GM18507 (cell line): ENCODE measurements at regions not wholly inside any gene's neighbourhood (a gene's known extent, or its start where the extent isn't known, plus 50 kb on each side); places are given as distances from the start of the nearest gene placed in this dataset.
"Not testable (repeated sequence)": the region's sequence is repeated elsewhere in the genome, so short reads cannot be mapped to it uniquely, and the experiment has no call there.

ENCODE experiments used
- DNase-seq: peaks from one replicate; pipeline ENCODE4 v3.0.0; 2011; ENCODE audit warnings: low read depth; ENCODE audit not compliant: insufficient read length; ENCODE audit errors: extremely low spot score
- FAIRE-seq: peaks from 2 replicates; lab custom pipeline; 2011; peaks lifted over from hg19 to GRCh38; lab: Jason Lieb, UNC

DNA sequence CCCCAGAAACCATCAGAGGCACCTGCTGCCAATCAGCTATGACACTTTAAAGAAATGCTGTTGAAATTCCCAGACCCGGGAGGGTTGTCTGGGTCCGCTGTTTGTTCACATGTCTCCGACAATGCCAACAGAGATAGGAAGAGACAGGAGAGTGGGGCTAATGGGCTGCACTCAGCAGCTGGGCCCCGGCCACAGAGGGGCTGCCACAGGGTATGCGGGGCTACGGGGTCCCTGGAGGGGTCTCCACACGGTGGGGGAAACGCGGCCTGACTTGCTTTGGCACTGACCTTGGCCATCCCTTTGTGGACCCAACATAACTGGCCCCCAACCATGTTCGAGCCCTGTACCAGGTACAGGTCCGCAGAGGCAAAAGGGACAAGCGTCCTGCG, 121.0 kb upstream of the PPP1R26 start:
- DNase-seq (no peak), FAIRE-seq (no peak)

DNA sequence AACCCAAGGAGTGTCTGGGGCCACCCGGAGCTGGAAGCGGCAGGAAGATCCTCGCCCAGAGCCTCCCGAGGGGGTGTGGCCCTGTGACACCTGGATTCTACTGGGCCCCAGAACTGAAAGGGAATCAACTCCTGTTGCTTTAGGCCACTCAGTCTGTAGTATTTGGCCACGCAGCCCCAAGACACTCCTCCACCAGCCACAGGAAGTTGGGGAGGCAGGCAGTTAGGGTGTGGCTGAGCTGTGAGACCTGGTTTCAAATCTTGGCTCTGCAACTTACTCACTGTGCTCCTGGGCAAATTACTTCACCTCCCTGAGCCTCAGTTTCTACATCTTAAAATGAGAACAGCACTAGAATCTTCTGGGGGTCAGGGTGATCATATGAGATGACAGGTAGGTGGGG, 119.8 kb upstream of the PPP1R26 start:
- no peak for DNase-seq
- no peak for FAIRE-seq

DNA sequence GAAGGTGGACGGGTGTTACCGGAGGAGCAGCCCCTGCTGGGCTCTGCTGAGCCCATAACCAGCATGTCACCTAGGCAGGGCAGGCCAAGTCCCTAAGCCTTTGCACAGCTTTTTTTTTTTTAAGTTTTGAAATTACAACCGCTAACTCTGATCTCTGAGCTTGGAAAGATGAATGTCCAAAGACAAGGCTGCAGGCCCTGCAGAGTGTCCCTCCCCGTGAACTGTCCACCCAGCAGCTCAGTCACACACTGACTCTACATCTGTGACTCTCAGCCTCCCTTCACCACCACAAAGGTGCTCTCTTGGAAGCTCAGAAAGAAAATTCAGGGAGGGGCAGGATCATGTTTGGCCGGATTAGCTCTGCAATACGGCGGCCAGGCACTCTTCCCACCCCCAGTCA, 119.0 kb upstream of the PPP1R26 start:
- FAIRE-seq (no peak), DNase-seq (no peak)

DNA sequence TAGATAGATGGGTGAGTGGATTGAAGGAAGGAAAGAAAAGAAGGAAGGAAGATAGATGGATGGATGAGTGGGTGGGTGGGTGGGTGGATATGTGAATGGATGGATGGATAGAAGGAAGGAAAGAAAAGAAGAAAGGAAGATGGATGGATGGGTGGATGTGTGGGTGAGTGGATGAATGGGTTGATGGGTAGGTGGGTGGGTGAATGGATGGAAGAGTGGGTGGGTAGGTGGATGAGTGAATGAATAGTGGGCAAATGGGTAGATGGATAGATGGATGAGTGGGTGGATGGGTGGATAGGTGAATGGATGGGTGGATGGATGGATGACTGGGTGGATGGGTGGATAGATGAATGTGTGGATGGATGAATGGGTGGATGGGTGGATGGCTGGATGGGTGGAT, 117.9 kb upstream of the PPP1R26 start:
- FAIRE-seq = peak; percentile 12
- DNase-seq = not testable (repeated sequence)

DNA sequence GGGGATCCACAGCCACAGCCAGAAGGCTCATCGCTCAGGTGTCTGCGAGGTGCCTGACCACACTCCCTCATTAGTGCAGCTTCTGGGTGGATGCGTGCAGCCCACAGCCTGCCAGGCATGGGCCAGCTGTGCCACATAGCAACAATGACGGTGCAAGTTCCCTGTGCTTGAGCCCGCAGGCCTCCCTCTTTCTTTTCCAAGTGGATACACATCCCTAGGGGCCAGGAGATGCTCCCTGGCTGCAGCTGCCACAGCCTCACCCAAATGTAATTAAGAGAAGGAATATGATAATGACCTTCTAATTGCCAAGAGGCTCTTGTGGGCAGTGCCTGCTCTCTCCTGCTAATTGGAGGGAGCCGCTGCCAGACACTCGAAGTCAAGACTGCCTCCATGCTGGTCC, 116.0 kb upstream of the PPP1R26 start:
- FAIRE-seq (no peak), DNase-seq (no peak)

DNA sequence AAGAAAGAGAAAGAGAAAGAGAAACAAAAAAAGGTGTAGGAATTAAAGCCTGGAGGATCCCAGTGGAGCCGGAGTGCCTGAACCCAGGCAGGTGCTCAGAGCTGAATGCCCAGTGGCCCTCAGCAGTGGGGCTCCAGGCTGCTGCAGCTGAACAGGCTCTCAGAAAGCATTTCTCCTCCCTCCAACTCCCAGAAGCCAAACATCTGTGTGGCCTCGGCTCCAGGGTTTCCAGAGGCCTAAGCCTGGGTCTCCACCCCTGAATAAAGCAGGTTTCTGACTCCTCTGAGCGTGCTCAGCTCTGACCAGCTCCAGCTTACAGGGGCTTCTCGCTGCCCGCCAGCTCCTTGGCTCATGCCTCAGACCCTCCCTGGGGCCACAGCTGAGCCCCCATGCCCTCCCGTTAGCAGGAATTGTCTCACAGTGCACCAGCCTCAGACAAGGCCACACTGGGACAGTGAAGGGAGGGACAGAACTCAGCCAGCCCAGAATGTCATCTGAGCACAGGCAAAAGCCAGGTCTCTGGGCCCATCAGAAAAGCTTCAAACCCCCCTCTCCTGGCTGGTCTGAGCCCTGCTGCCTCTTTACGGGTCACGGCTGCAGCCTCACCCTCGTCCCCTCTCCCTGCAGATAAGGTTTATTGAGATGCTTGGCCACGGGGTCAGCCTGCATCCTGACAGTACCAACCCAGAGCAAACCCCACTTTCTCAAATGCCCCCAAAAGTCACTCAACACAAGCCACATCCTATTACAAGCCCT, 114.4 kb upstream of the PPP1R26 start:
- FAIRE-seq = no peak
- no peak for DNase-seq

DNA sequence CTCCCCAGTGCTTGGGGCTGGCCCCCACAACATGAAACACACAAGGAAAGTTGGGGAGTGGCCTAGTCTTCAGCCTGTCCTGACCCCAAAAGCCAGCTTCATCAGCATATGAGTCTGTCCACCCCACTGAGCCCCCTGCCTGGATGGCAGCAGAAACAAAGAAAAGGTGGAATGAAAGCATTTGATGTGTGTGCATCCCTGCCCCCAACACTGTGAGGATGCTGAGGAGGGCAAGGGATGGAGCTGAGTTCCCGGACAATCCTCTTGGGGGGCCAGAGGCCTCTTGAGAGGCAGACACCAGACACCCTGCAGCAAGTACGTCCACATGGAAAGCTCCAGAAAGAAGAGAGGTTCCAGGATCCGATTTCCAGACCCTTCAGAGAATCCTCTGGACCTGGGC, 113.5 kb upstream of the PPP1R26 start:
- DNase-seq = no peak
- no peak for FAIRE-seq

DNA sequence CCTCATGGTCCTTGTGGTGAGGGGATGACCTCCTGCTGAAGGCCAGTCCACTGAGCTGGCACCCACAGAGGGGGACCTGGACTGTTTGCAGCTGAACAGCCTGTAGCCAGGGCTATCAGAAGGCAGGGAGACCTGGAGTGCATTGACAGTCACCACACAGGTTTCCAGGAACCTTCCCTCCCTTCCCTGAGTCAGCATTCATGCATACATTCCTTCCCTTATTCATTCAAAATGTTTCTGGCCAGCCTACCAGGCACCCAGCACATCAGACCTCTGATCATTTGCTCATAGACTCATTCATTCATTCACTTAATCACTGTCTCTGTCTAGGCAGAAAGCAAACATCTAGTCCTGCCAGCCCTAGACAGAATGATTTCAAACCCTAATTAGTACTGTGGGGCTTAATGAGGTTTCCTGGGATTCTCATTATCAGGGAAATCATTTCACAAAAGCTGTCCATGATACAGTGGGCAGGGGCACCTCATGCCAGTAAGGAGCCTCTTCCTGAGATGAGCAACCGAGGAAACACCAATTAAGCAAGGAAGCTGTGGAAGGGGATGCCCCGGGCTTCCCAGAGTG, 110.1 kb upstream of the PPP1R26 start:
- DNase-seq (no peak), FAIRE-seq (no peak)

DNA sequence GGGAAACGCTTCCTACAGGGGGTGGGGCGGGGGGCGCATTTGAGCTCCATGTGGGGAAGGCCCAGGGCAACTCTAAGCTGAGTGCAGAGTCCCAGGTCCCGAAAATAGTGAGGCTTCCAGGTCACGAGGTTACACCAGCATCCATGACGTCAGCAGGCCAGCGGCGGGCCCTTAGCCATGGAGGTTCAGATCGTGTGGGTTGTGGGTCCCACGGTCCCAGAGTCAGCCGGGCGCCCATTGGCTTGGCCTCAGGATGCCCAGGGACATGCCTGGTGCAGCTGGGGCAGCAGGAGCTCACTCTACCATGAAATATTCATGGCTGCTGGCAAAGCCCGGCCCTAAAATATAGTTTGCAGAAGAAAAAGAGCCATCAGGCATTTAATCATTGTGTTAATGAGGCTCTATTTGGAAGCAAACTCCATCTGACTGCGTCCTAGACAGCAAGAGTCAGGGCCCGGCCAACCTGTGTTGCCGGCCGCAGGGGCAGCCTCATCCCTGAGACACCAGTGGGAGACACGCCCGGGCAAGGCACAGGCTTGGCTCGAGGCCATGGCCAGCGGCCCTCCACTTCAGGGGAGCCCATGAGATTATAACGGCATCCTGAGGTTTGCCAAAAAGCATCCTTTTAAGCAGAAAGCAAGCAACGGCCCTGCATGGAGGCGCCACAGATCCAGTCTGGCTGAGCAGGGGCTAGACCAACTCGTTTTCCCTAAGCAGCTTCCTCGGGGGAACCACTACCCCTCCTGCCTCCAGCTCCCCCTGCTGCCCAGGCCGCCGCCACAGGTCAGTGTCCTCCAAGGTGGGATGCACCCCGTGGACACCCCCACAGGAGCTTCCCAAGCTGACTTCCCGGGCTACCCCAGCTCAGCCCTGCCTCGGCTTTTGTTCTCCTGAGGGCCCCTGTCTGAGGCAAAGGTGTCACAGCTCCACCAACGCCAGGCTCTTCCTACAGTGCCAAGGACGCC, 108.9 kb upstream of the PPP1R26 start:
- DNase-seq (no peak), FAIRE-seq (no peak)

DNA sequence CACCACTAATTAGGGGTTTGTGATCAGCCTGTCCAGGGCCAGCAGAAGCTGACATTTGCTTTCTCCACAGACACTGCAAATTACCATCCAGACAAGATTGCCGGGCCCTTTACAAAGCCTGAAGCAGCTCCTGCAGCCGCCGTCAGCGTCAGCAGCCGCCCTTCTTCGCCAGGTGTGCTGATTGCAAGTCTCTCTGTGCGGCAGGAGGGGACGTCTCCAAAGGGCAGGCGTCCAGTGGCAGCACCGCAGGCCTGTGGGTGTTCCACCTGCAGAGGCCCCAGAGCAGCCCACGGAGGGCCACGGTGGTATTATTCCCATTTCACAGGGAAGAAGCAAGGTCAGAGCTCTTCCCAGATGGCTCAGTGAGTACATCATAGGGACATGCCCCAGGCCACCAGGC, 108.0 kb upstream of the PPP1R26 start:
- DNase-seq (no peak), FAIRE-seq (no peak)

DNA sequence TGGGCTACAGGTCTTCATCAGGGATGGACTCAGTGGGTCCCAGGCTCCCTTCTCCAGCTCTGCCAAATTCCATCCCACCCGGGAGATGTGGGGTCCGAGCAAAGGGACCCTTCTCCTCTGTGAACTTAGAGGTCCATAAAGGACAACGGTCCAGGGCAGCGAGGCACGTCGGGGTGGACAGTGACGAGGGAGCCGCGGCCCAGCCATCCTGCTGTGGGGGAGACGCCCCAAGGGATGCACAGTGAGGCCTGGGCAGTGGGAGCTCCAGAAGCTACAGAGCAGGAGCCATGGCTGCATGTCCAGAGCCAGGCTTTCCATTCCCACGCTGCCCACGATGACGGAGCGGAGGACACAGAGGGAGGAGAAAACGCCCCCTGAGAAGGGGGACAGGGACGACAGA, 107.5 kb upstream of the PPP1R26 start:
- no peak for FAIRE-seq

DNA sequence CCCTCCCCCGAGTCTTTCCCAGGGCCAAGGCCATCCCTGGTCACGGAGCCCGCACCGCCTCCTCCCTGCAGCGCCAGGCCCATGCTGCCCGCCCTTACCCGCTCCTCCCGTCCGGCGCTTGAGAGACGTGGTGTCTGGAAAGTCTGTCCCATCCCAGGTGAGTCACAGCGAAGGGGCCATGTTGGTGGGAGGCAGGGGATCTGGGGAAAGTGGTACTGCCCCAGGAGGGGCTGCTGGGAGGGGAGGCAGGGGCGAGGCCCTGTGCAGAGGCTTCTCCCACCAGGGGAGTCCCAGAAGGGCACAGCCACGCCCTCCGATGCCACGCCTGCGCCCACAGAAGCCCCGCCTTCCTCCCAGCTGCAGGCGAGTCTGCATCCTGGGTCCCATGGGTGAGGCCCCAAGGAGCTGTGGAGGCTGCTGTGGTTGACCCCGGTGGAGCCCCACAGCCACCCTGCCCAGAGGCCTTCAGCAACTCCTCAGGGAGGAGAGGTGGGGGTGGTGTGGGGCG, 107.0 kb upstream of the PPP1R26 start:
- no peak for FAIRE-seq

More for the DNA sequence above, 107.5 kb upstream of the PPP1R26 start:
- DNase-seq = no peak

DNA sequence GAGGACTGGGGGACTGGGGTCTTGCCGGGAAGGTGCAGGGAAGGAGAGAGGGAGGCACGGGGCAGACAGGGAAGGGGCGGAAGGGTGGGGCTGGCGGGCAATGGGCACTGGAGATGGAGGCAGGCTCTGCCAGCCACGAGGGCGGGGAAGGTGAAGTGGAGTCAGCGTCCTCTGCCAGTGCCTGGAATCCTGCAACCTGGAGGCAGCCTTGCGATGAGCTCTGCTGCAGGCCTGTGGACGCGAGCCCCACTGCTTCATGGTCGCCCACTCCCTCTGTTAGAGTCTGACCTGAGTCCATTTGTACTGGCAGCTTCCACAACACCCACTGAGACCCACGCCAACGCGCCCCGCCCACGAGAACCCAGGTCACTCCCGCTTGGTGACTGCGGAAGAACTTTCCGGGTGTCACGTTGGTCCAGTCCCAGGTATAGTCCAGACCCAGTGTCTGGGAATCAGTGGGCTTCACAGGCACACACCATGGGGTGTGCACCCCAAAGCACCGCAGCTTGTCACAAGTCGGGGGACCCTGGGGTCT, 106.4 kb upstream of the PPP1R26 start:
- FAIRE-seq (no peak), DNase-seq (no peak)

More for the DNA sequence above, 107.0 kb upstream of the PPP1R26 start:
- DNase-seq = no peak

DNA sequence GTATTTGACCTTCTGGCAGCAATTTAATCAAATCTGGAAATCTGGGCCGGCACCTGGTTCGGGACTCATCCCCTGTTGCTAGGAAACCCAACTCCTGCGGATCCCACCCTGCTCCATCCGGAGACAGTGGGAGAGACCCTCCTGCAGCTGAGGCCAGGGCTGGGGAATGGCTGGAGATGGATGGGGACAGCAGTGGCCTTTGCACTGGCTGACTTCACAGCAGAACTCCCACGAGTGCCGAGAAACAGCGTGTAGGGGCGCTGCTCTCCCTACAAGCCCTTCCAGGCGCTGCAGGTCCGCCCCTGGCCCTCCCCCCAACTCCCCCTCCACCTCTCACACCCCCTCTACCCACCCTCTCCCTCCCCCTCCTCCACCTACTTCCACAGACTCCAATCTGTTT, 105.8 kb upstream of the PPP1R26 start:
- DNase-seq (no peak), FAIRE-seq (no peak)

DNA sequence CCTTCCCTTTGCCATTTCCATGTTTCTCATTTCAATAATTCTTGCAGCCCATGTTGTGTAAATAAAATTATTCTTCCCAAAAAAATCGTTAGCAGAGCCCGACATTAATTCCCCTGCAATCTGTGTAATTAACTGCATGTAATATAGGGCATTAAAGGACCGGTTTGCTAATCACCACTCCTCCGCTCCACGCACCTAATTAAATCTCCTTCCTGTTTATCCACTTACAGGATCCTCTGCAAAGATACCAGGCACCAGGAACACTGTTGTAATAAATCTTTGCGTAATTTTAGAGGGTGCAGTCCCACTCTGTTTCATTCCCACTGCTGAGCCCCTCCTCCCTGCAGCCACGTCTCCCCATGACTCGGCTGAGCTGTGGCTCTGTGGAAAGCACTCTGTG, 105.0 kb upstream of the PPP1R26 start:
- no peak for DNase-seq
- no peak for FAIRE-seq

DNA sequence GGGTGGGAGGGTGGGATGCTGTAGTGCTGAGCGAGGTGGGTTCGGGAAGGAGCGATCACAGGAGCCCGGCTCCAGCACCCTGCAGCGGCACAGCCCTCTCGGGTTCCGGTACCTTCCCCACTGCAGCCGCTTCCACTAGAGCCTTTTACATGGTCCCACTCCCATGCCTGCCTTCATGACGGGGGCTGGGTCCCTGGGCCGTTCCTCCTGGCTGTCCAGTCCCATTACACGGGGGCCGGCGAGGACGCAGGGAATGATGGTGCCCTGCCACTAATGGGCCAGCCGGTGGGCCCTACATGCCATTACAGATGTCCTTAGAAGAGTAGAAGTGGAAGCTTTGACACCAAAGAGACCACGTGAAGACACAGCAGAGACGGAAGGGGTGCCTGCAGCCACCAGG, 104.6 kb upstream of the PPP1R26 start:
- no peak for FAIRE-seq
- DNase-seq = no peak

DNA sequence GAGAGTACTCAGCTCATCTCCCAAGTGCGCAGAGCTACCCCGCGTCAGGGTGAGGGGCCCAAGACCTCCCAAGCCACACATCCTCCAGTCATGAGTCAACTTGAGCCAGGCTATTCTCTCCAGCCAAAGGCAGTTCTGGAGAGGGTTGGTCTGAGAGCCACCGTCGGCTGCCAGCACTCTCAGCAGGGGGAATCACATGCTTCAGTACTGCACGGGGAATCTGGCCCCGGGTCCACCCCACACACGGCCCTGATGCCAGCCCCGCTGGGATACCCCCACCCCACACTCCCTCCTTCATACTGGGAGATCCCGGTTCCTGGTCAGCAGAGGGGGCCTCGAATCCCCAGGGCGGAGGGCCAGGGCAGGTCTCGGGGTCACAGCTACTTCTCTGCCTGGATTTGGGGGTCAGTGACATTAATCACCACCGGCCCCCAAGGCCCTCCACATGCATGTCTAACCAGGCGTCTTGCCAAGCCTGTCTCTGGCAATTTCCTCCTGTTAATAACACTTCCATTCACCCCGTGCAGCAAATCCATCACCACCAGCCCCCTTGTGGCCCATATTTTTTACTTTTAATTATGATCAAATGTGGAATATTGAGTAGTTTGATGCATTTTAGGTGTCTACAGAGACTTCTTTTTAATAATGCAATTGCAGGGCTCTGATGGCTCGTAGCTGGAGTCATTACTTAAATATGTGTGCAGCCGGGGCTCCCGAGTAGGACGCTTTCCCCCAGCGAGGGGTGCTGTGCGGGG, 102.9 kb upstream of the PPP1R26 start:
- no peak for DNase-seq
- FAIRE-seq = no peak

DNA sequence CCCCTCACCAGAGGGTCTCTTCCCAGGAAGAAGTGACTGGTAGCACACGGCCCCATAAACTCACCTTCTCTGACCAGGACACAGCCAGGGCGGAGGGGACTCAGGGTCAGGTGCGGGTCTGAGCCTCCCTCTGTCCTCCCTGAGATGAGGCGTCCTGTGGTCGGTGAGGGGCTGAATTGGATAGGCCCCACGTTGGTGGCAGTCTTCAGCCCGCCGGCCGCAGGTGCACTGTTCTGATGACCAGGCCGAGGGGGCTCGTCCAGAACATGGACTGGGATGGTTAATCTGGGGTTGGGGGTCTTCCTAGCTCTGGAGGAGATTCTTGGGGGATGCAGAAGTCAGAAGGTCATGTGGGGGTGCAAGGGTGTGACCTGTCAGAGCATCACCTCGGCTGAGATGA, 102.2 kb upstream of the PPP1R26 start:
- DNase-seq = no peak
- FAIRE-seq = no peak

DNA sequence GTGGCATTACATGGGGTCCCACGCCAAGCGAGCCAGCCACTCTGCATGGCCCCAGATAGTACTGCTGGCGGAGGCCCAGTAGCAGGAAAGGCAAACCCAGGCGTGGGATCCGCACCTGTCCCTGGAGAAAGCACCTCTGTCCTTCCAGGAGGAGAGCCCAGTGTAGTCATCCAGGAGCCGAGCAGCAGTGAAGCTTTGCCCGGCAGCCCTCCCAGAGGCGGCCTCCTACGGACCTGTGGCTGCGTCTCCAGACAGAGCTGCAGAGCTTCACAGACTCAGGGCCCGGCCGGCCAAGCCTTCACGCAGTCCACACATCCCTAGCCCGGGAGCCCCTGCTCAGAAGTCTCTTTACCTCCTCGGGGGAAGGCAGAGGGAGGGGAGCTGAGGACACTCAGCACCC, 100.8 kb upstream of the PPP1R26 start:
- FAIRE-seq = no peak
- no peak for DNase-seq
